ENCODE measurements at regions not wholly inside any gene's neighbourhood (a gene's known extent, or its start where the extent isn't known, plus 50 kb on each side); places are given as distances from the start of the nearest gene placed in this dataset.

DNA sequence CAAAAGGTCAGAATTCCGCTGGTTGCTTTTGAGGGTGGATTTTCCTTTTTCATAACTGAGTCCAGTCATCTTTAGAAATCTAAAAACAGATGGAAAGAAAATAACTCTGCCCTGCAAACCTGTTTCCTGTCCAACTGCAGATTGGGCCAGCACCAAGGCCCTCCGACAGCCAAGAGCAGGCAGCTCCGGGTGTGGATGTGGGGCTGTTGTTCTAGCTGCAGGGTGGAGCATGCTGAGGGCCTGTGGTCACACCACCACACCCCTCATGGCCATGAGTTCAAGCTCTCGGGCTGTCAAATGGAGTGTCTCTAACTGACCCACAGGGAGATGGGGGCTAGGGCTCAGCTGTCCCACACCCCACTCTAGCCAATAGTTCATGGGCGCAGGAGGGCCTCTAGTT lies 69.3 kb upstream of the BZW1 start:
- DNase-seq (no peak), ATAC-seq (replicated peaks in 1 of 4) (no peak)
- Mint-ChIP-seq H3K4me1 (no peaks in the 10 kb centered on the region), H3K4me3 (no peak overlapping the region), H3K27ac (no peak overlapping the region), H3K36me3 (no peaks in the 10 kb centered on the region), H3K27me3 (peaks cover 3 to 5% of the 10 kb centered on the region in 2 donors), H3K9me3 (no peaks in the 10 kb centered on the region)
- Histone ChIP-seq H3K4me3 (ENCODE audit: control insufficient read depth in 1 of 2, extremely low read depth in 1 of 2, low read length in 1 of 2) (no peak overlapping the region), H3K36me3 (ENCODE audit: control insufficient read depth in 2 of 2, extremely low read depth in 1 of 2, insufficient read depth in 1 of 2, low read length in 1 of 2) (no peaks in the 10 kb centered on the region), H3K9me3 (no peaks in the 10 kb centered on the region), H3K27ac (ENCODE audit: low read length) (no peak overlapping the region), H3K4me1 (ENCODE audit: control insufficient read depth in 1 of 2, extremely low read depth in 1 of 2, insufficient read depth in 2 of 2, low read length in 2 of 2) (no peaks in the 10 kb centered on the region), H3K27me3 (replicated peaks in 1 of 2; ENCODE audit: control insufficient read depth in 2 of 2, extremely low read depth in 1 of 2, insufficient read depth in 2 of 2, low read length in 1 of 2) (no peaks in the 10 kb centered on the region)
- ChIA-PET CTCF (no interaction called here), POLR2A (no interaction called here)
- 80% methylated on average over 2 of the region's 5 CpGs for WGBS (ENCODE audit: insufficient coverage)

DNA sequence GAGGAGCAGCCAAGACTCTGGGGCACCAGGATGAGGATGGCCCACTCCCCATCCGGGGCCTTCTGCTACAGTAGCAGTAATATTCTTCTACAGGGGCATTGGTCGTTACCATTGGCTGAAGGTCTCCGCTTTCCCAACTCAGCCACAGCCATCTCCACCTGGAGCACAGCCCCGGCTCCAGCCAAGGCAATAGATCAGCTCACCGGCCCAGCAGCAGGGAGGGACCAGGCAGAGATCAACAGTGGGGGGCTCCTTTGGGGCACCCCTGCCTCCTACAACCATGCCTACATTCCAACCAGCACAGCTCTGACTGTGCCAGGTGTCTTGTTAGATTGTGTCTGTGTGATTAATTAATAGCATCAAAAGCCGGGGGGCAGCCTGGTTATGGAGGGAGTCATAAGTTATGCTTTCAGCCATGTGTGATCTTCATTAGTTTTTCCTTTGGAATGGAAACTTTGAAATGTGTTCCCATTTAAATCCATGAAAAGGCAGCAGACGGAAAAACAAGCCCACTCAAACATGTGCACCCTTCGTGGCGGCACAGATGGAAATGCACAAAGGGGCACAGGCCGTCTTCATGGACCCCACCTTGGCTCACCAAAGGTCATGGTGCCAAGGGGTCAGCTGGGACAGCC lies 68.6 kb upstream of the BZW1 start:
- Histone ChIP-seq H3K36me3 (ENCODE audit: control insufficient read depth in 2 of 2, extremely low read depth in 1 of 2, insufficient read depth in 1 of 2, low read length in 1 of 2) (no peaks in the 10 kb centered on the region), H3K4me3 (ENCODE audit: control insufficient read depth in 1 of 2, extremely low read depth in 1 of 2, low read length in 1 of 2) (no peak overlapping the region), H3K27ac (ENCODE audit: low read length) (no peak overlapping the region), H3K9me3 (no peaks in the 10 kb centered on the region), H3K27me3 (replicated peaks in 1 of 2; ENCODE audit: control insufficient read depth in 2 of 2, extremely low read depth in 1 of 2, insufficient read depth in 2 of 2, low read length in 1 of 2) (no peaks in the 10 kb centered on the region), H3K4me1 (ENCODE audit: control insufficient read depth in 1 of 2, extremely low read depth in 1 of 2, insufficient read depth in 2 of 2, low read length in 2 of 2) (no peaks in the 10 kb centered on the region)
- peaks cover 0 to 3% of the 10 kb centered on the region in 2 donors for H3K27me3 Mint-ChIP-seq
- H3K9me3 Mint-ChIP-seq, result no peaks in the 10 kb centered on the region
- WGBS (ENCODE audit: insufficient coverage), result 87% methylated on average over 10 of the region's 10 CpGs
- DNase-seq (no peak), ATAC-seq (replicated peaks in 1 of 4) (no peak)
- no peak overlapping the region for H3K27ac Mint-ChIP-seq
- no peaks in the 10 kb centered on the region for H3K36me3 Mint-ChIP-seq
- H3K4me1 Mint-ChIP-seq, result no peaks in the 10 kb centered on the region
- ChIA-PET POLR2A (no interaction called here), CTCF (no interaction called here)
- no peak overlapping the region for H3K4me3 Mint-ChIP-seq

DNA sequence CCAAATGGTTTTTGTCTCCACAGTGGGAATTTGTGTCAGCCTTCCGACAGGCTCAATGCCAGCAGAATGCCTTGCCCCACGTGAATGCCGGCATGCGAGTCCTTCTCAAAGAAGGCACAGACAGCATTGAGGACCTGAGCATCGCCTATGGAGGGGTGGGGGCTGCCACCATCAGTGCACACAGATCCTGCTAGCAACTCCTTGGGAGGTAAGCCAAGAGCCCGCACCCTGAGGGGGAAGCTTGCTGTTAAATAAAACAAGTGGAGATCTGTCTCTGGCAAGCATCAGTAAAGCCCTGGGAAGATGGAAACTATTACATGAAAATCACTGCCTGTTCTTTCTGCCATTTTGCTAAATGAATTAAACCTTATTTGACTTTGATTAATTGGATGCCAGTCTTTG lies 67.5 kb upstream of the BZW1 start:
- WGBS (ENCODE audit: insufficient coverage), result 95% methylated on average over 5 of the region's 6 CpGs
- Histone ChIP-seq H3K36me3 (ENCODE audit: control insufficient read depth in 2 of 2, extremely low read depth in 1 of 2, insufficient read depth in 1 of 2, low read length in 1 of 2) (no peaks in the 10 kb centered on the region), H3K4me3 (ENCODE audit: control insufficient read depth in 1 of 2, extremely low read depth in 1 of 2, low read length in 1 of 2) (no peak overlapping the region), H3K9me3 (no peaks in the 10 kb centered on the region), H3K27ac (ENCODE audit: low read length) (no peak overlapping the region), H3K4me1 (ENCODE audit: control insufficient read depth in 1 of 2, extremely low read depth in 1 of 2, insufficient read depth in 2 of 2, low read length in 2 of 2) (no peaks in the 10 kb centered on the region), H3K27me3 (replicated peaks in 1 of 2; ENCODE audit: control insufficient read depth in 2 of 2, extremely low read depth in 1 of 2, insufficient read depth in 2 of 2, low read length in 1 of 2) (no peaks in the 10 kb centered on the region)
- ATAC-seq (replicated peaks in 1 of 4) (no peak), DNase-seq (no peak)
- H3K4me1 Mint-ChIP-seq, result no peaks in the 10 kb centered on the region
- ChIA-PET CTCF (no interaction called here), POLR2A (no interaction called here)
- no peak overlapping the region for H3K4me3 Mint-ChIP-seq
- no peaks in the 10 kb centered on the region for H3K9me3 Mint-ChIP-seq
- no peak overlapping the region for H3K27ac Mint-ChIP-seq
- peaks cover 3 to 5% of the 10 kb centered on the region in 2 donors for H3K27me3 Mint-ChIP-seq
- no peaks in the 10 kb centered on the region for H3K36me3 Mint-ChIP-seq

DNA sequence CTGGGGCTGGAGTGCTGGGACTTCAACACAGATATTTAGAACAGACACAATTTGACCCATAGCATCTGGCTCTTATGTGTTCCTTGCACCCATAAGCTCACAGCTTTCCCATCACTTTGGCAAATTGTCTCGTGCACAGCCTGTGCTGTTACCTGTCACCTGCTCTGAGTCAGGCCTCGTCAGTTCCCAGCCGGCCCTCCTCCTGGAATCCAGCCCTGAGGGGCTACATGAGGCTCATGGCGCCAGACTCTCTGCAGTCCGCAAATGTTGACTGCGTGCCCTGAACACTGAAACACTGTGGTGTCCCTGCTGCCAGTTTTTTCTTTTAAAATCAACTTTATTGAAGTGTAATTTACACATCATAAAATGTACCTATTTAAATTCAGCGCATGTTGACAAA lies 65.4 kb upstream of the BZW1 start:
- POLR2A ChIA-PET, result interaction anchor here in 1 of 2 donors (0.7 kb wide), 1 partner anchor 24 kb away, joined by 4 read pairs; no protein-coding TSS in a partner anchor
- 85% methylated on average over 6 of the region's 7 CpGs for WGBS (ENCODE audit: insufficient coverage)
- no peaks in the 10 kb centered on the region for H3K9me3 Mint-ChIP-seq

DNA sequence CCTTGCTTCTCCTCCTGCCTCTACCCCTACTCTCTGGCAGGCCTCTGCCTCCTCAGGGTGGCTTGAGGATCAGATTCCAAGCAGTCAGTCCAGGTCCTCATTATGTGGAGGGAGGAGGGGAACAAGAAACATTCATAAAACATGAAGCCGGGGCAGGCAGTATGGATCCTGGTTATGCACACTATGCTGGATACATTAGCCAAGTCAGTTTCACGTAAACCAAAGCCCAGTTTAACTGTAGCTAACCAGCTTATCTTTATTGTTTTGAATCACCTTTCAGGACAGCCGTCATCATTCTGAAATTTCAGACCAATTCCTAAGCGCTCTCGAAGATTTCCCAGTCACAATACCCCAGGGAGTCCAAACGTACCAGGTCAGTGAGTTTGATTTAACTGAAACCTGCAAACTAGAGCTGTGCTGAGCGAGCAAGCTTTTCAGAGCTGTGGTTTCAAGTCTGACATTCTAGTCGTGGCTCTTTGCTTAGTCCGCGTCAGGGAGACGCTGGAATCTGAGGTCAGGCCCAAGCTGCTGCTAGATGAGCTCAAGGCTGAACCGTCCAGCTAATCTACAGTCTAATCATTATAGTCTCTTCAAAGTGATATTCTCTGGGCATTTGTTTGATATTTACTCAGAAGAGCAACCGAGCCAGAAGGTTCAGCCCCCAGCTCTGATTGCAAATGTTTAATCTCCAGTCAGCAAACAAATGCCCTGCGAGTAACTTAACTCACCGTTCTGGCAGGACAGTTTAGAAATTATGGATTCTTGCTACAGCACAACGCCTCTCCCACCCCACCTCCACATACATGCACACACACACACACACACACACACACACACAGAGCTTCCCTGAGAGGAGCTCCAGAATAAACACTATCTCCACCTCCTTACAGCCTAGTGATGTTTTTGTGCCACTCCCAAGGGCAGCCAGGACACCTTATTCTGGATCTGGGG lies 63.8 kb upstream of the BZW1 start:
- Histone ChIP-seq H3K9me3 (no peaks in the 10 kb centered on the region), H3K27ac (ENCODE audit: low read length) (no peak overlapping the region), H3K27me3 (replicated peaks in 1 of 2; ENCODE audit: control insufficient read depth in 2 of 2, extremely low read depth in 1 of 2, insufficient read depth in 2 of 2, low read length in 1 of 2) (peaks cover 0 to 3% of the 10 kb centered on the region in 2 experiments), H3K36me3 (ENCODE audit: control insufficient read depth in 2 of 2, extremely low read depth in 1 of 2, insufficient read depth in 1 of 2, low read length in 1 of 2) (no peaks in the 10 kb centered on the region), H3K4me1 (ENCODE audit: control insufficient read depth in 1 of 2, extremely low read depth in 1 of 2, insufficient read depth in 2 of 2, low read length in 2 of 2) (no peaks in the 10 kb centered on the region), H3K4me3 (ENCODE audit: control insufficient read depth in 1 of 2, extremely low read depth in 1 of 2, low read length in 1 of 2) (no peak overlapping the region)
- no peaks in the 10 kb centered on the region for H3K36me3 Mint-ChIP-seq
- CTCF ChIA-PET, result interaction anchor here in 1 of 2 donors (0.5 to 0.7 kb wide), 3 partner anchors 11 to 641 kb away, joined by 4 to 5 read pairs (median 4); no protein-coding TSS in a partner anchor
- ATAC-seq (replicated peaks in 1 of 4) (no peak), DNase-seq (no peak)
- 85% methylated on average over 16 of the region's 16 CpGs for WGBS (ENCODE audit: insufficient coverage)
- H3K4me3 Mint-ChIP-seq, result no peak overlapping the region
- H3K27me3 Mint-ChIP-seq, result peaks cover 7 to 16% of the 10 kb centered on the region in 2 donors
- H3K9me3 Mint-ChIP-seq, result no peaks in the 10 kb centered on the region
- no peak overlapping the region for H3K27ac Mint-ChIP-seq
- H3K4me1 Mint-ChIP-seq, result no peaks in the 10 kb centered on the region
- POLR2A ChIA-PET, result interaction anchor here in 1 of 2 donors (0.6 kb wide), 1 partner anchor 39 kb away, joined by 4 read pairs; no protein-coding TSS in a partner anchor

More for the DNA sequence above, 65.4 kb upstream of the BZW1 start:
- no peaks in the 10 kb centered on the region for H3K9me3 ChIP-seq
- Mint-ChIP-seq H3K4me3 (no peak overlapping the region), H3K4me1 (no peaks in the 10 kb centered on the region), H3K27ac (no peak overlapping the region), H3K36me3 (no peaks in the 10 kb centered on the region), H3K27me3 (peaks cover 4 to 9% of the 10 kb centered on the region in 2 donors)
- ATAC-seq (replicated peaks in 1 of 4), result no peak
- H3K4me3 ChIP-seq (ENCODE audit: control insufficient read depth in 1 of 2, extremely low read depth in 1 of 2, low read length in 1 of 2), result no peak overlapping the region
- no peaks in the 10 kb centered on the region for H3K4me1 ChIP-seq (ENCODE audit: control insufficient read depth in 1 of 2, extremely low read depth in 1 of 2, insufficient read depth in 2 of 2, low read length in 2 of 2)
- H3K27ac ChIP-seq (ENCODE audit: low read length), result no peak overlapping the region
- H3K36me3 ChIP-seq (ENCODE audit: control insufficient read depth in 2 of 2, extremely low read depth in 1 of 2, insufficient read depth in 1 of 2, low read length in 1 of 2), result no peaks in the 10 kb centered on the region
- H3K27me3 ChIP-seq (replicated peaks in 1 of 2; ENCODE audit: control insufficient read depth in 2 of 2, extremely low read depth in 1 of 2, insufficient read depth in 2 of 2, low read length in 1 of 2), result peaks cover 0 to 3% of the 10 kb centered on the region in 2 experiments
- CTCF ChIA-PET, result no interaction called here
- no peak for DNase-seq

DNA sequence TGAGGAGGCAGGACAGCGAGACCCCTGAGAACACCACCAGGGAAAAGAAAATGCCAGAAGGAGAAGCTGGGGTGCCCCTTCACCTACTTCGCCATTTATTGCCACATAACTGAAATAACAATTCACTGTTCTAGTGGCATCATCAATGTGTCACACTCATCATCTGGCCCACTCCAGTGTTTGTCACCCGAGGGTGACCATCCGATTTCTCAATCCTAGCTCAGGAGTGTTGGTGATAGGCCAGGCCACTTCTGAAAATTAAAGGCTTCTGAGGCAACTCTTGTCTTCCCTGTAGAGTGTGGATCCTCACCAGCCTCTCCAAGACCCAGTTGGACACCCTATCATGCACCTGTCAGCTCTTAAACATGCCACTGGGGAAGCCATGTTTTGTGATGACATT lies 62.9 kb upstream of the BZW1 start:
- ChIA-PET POLR2A (no interaction called here), CTCF (no interaction called here)
- Mint-ChIP-seq H3K9me3 (no peaks in the 10 kb centered on the region), H3K4me1 (no peaks in the 10 kb centered on the region), H3K27me3 (peaks cover 10 to 16% of the 10 kb centered on the region in 2 donors), H3K4me3 (no peak overlapping the region), H3K27ac (no peak overlapping the region), H3K36me3 (no peaks in the 10 kb centered on the region)
- WGBS (ENCODE audit: insufficient coverage), result 87% methylated on average over 4 of the region's 4 CpGs
- Histone ChIP-seq H3K9me3 (no peaks in the 10 kb centered on the region), H3K4me3 (ENCODE audit: control insufficient read depth in 1 of 2, extremely low read depth in 1 of 2, low read length in 1 of 2) (no peak overlapping the region), H3K36me3 (ENCODE audit: control insufficient read depth in 2 of 2, extremely low read depth in 1 of 2, insufficient read depth in 1 of 2, low read length in 1 of 2) (no peaks in the 10 kb centered on the region), H3K27ac (ENCODE audit: low read length) (no peak overlapping the region), H3K4me1 (ENCODE audit: control insufficient read depth in 1 of 2, extremely low read depth in 1 of 2, insufficient read depth in 2 of 2, low read length in 2 of 2) (no peaks in the 10 kb centered on the region), H3K27me3 (replicated peaks in 1 of 2; ENCODE audit: control insufficient read depth in 2 of 2, extremely low read depth in 1 of 2, insufficient read depth in 2 of 2, low read length in 1 of 2) (peaks cover 0 to 3% of the 10 kb centered on the region in 2 experiments)
- no peak for ATAC-seq (replicated peaks in 1 of 4)
- no peak for DNase-seq

Measured in T-cell (primary cell).